Natural killer cell (primary cell): ENCODE measurements at regions not wholly inside any gene's neighbourhood (a gene's known extent, or its start where the extent isn't known, plus 50 kb on each side); places are given as distances from the start of the nearest gene placed in this dataset.

Source experiments
- ATAC-seq, 3 donors: fragments of 150-1000 bp in 2 of 3; fragments of 200-7000 bp in 1 of 3; cut with Tn5 transposase; 1 replicate in 1 of 3; 2 replicates in 2 of 3; pipeline ENCODE4 v1.10.0; 2021; ENCODE audit warnings: mild to moderate bottlenecking in 2 of 3, moderate library complexity in 2 of 3
- DNase-seq, 2 donors: peaks; one replicate each; pipeline versions ENCODE4 v3.0.0 to v3.0.0-alpha.2; 2013 to 2021; ENCODE audit warnings: mixed read lengths in 1 of 2
- H3K27ac ChIP-seq: one replicate; pipeline ENCODE4 v1.5.1; 2013; ENCODE audit warnings: mild to moderate bottlenecking, low read length
- H3K27me3 ChIP-seq: one replicate; pipeline ENCODE4 v1.6.1; 2013; ENCODE audit warnings: low read length; ENCODE audit not compliant: control insufficient read depth, insufficient read depth
- H3K36me3 ChIP-seq: one replicate; pipeline ENCODE4 v1.6.1; 2013; ENCODE audit warnings: low read length; ENCODE audit not compliant: control insufficient read depth, insufficient read depth
- H3K4me1 ChIP-seq: one replicate; pipeline ENCODE4 v1.6.1; 2013; ENCODE audit warnings: low read length; ENCODE audit not compliant: control insufficient read depth, insufficient read depth
- H3K4me3 ChIP-seq: one replicate; pipeline ENCODE4 v1.5.1; 2013; ENCODE audit warnings: low read length
- H3K9me3 ChIP-seq: one replicate; pipeline ENCODE4 v1.6.1; 2013; ENCODE audit warnings: low read length; ENCODE audit not compliant: control insufficient read depth, insufficient read depth
- H3K27ac Mint-ChIP-seq, 2 donors: one replicate each; pipeline ENCODE4 v1.8.0; 2022; ENCODE audit warnings: mild to moderate bottlenecking in 2 of 2, mixed read lengths in 2 of 2, moderate library complexity in 1 of 2
- H3K27me3 Mint-ChIP-seq, 2 donors: one replicate each; pipeline ENCODE4 v1.8.0; 2022; ENCODE audit warnings: low read depth in 2 of 2, mixed read lengths in 2 of 2
- H3K36me3 Mint-ChIP-seq: one replicate; pipeline ENCODE4 v1.8.0; 2022; ENCODE audit warnings: mixed read lengths
- H3K4me1 Mint-ChIP-seq, 2 donors: one replicate each; pipeline ENCODE4 v1.8.0; 2022; ENCODE audit warnings: mixed read lengths in 2 of 2
- H3K4me3 Mint-ChIP-seq: one replicate; pipeline ENCODE4 v1.8.0; 2022; ENCODE audit warnings: mild to moderate bottlenecking, moderate library complexity, mixed read lengths
- H3K9me3 Mint-ChIP-seq, 2 donors: one replicate each; pipeline ENCODE4 v1.8.0; 2022; ENCODE audit warnings: mixed read lengths in 2 of 2
- CTCF ChIP-seq: fragments of 200-600 bp; IDR thresholded peaks from one replicate; pipeline ENCODE4 v1.8.0; 2022; ENCODE audit warnings: antibody characterized with exemption
- WGBS: methylation state at CpG from one replicate; pipeline ENCODE4 v1.1.7; 2013; ENCODE audit warnings: missing lambda C conversion rate; ENCODE audit not compliant: insufficient coverage; 5-methylcytosine and 5-hydroxymethylcytosine counted together
- intact Hi-C: fragments of 100-400 bp; cut with micrococcal nuclease; formaldehyde crosslinking; loops from one replicate; pipeline ENCODE4 v1.14.2; 2022

DNA sequence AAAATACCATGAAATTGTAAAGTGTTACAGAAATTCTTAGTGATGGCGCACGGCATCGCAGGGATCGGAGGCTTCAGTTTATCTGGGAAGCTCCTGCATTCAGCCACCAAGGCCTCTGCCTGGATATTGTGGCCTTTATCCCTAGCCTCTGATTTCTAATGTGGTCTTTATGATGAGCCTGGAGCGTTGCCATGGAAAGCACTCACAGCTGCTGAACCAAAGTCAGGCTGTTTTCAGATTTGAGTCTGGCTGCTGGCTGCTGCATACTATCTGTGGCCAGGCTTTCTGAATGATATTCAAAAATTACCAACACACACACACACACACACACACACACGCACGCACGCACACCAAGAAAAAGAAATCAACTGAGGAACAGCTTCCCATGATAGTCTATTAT is 101.1 kb upstream of the ZNF366 start:
- no peak for ATAC-seq
- peaks cover 2% of the 10 kb centered on the region for H3K4me1 ChIP-seq
- H3K9me3 Mint-ChIP-seq, result no peaks in the 10 kb centered on the region
- no peak overlapping the region for H3K27ac ChIP-seq
- no peak for TF ChIP-seq CTCF
- no peak overlapping the region for H3K27ac Mint-ChIP-seq
- no peaks in the 10 kb centered on the region for H3K36me3 Mint-ChIP-seq
- no peaks in the 10 kb centered on the region for H3K9me3 ChIP-seq
- H3K27me3 ChIP-seq, result no peaks in the 10 kb centered on the region
- no peak overlapping the region for H3K4me3 ChIP-seq
- H3K27me3 Mint-ChIP-seq, result peaks cover 9 to 15% of the 10 kb centered on the region in 2 donors
- no peak for DNase-seq
- H3K4me3 Mint-ChIP-seq, result no peak overlapping the region
- H3K36me3 ChIP-seq, result no peaks in the 10 kb centered on the region
- 95% methylated on average over 5 of the region's 8 CpGs for WGBS
- peaks cover 6 to 7% of the 10 kb centered on the region in 2 donors for H3K4me1 Mint-ChIP-seq
- intact Hi-C loops, result no loop called here

- DNase-seq (no peak), ATAC-seq (no peak)
- Mint-ChIP-seq H3K36me3 (no peaks in the 10 kb centered on the region), H3K4me1 (peaks cover 6 to 7% of the 10 kb centered on the region in 2 donors), H3K27ac (no peak overlapping the region), H3K9me3 (no peaks in the 10 kb centered on the region), H3K4me3 (no peak overlapping the region), H3K27me3 (peaks cover 10 to 15% of the 10 kb centered on the region in 2 donors)
- no peak overlapping the region for H3K27ac ChIP-seq
- H3K9me3 ChIP-seq, result no peaks in the 10 kb centered on the region
- H3K4me1 ChIP-seq, result peaks cover 2% of the 10 kb centered on the region
- 83% methylated on average over 2 of the region's 2 CpGs for WGBS
- TF ChIP-seq CTCF, result no peak
- H3K27me3 ChIP-seq, result no peaks in the 10 kb centered on the region
- intact Hi-C loops, result no loop called here
- H3K36me3 ChIP-seq, result no peaks in the 10 kb centered on the region
- no peak overlapping the region for H3K4me3 ChIP-seq
Measured at GRCh38 chr5:72607381-72607780, 100.2 kb upstream of the ZNF366 start.

- H3K4me3 Mint-ChIP-seq, result no peak overlapping the region
- Histone ChIP-seq H3K36me3 (no peaks in the 10 kb centered on the region), H3K27ac (no peak overlapping the region), H3K4me1 (peaks cover 2% of the 10 kb centered on the region), H3K27me3 (no peaks in the 10 kb centered on the region), H3K4me3 (no peak overlapping the region), H3K9me3 (no peaks in the 10 kb centered on the region)
- ATAC-seq, result no peak
- peaks cover 10 to 14% of the 10 kb centered on the region in 2 donors for H3K27me3 Mint-ChIP-seq
- intact Hi-C loops, result no loop called here
- H3K9me3 Mint-ChIP-seq, result no peaks in the 10 kb centered on the region
- peaks cover 6 to 7% of the 10 kb centered on the region in 2 donors for H3K4me1 Mint-ChIP-seq
- H3K36me3 Mint-ChIP-seq, result no peaks in the 10 kb centered on the region
- no peak for TF ChIP-seq CTCF
- H3K27ac Mint-ChIP-seq, result no peak overlapping the region
- WGBS, result 87% methylated on average over 2 of the region's 5 CpGs
- DNase-seq, result no peak
Measured at GRCh38 chr5:72606525-72606924, 99.3 kb upstream of the ZNF366 start.

DNA sequence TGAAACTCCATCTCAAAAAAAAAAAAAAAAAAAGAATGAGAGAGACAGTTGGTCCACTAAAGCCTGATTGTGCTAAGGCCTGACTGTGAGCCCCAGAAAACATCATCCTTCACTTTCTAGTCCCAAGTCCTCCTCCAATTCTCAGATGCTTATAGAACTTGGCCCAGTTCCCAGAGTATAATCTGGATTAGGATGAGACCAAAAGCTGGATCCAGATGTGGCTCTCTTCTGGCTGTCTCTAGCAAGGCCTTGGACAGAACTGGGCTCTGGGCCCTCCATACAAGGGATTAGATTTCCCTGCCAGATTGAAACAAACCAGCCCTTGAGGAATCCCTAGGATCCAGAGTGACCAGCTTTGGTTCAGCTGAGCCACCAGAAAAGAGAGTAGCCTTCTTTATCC is 98.4 kb upstream of the ZNF366 start:
- H3K36me3 Mint-ChIP-seq, result no peaks in the 10 kb centered on the region
- H3K27ac Mint-ChIP-seq, result no peak overlapping the region
- no peak overlapping the region for H3K27ac ChIP-seq
- H3K27me3 Mint-ChIP-seq, result peaks cover 6% of the 10 kb centered on the region in 2 donors
- ATAC-seq, result no peak
- H3K4me1 Mint-ChIP-seq, result no peaks in the 10 kb centered on the region
- no peak overlapping the region for H3K4me3 ChIP-seq
- H3K4me1 ChIP-seq, result no peaks in the 10 kb centered on the region
- no peaks in the 10 kb centered on the region for H3K9me3 Mint-ChIP-seq
- no peaks in the 10 kb centered on the region for H3K27me3 ChIP-seq
- H3K36me3 ChIP-seq, result no peaks in the 10 kb centered on the region
- no peak for DNase-seq
- TF ChIP-seq CTCF, result no peak
- intact Hi-C loops, result no loop called here
- no peaks in the 10 kb centered on the region for H3K9me3 ChIP-seq
- H3K4me3 Mint-ChIP-seq, result no peak overlapping the region
